SK-N-SH (cell line): ENCODE measurements at regions not wholly inside any gene's neighbourhood (a gene's known extent, or its start where the extent isn't known, plus 50 kb on each side); places are given as distances from the start of the nearest gene placed in this dataset.

Experiments used
- CTCF ChIP-seq: fragments of 200-600 bp; sonication (generic); IDR thresholded peaks from 2 replicates; pipeline ENCODE4 v1.6.1; 2017; ENCODE audit warnings: antibody characterized with exemption, mild to moderate bottlenecking, moderate library complexity
- ELF1 ChIP-seq: IDR thresholded peaks from 2 replicates; pipeline ENCODE4 v1.4.0; 2012
- EP300 ChIP-seq, 2 experiments: IDR thresholded peaks; 2 replicates each; pipeline versions ENCODE4 v1.4.0 to v1.6.1; 2012; ENCODE audit warnings: borderline replicate concordance in 1 of 2, low read depth in 1 of 2, low read length in 1 of 2
- FOXM1 ChIP-seq: IDR thresholded peaks from 2 replicates; pipeline ENCODE4 v1.4.0; 2012; ENCODE audit warnings: low read depth, mild to moderate bottlenecking
- GABPA ChIP-seq: IDR thresholded peaks from 2 replicates; pipeline ENCODE4 v1.4.0; 2012; ENCODE audit warnings: low read depth, mild to moderate bottlenecking
- GATA2 ChIP-seq: sonication (generic); formaldehyde crosslinking; IDR thresholded peaks from 2 replicates; pipeline ENCODE4 v1.5.0; 2020; ENCODE audit warnings: mild to moderate bottlenecking, missing genetic modification reagents
- JUND ChIP-seq: IDR thresholded peaks from 2 replicates; pipeline ENCODE4 v1.4.0; 2012
- MXI1 ChIP-seq: IDR thresholded peaks from 2 replicates; pipeline ENCODE4 v1.6.1; 2012; ENCODE audit warnings: mild to moderate bottlenecking, low read depth, low read length, improper control_type of control experiment
- NRF1 ChIP-seq: IDR thresholded peaks from 2 replicates; pipeline ENCODE4 v1.6.1; 2012; ENCODE audit warnings: low read depth, mild to moderate bottlenecking, low read length
- POLR2AphosphoS5 ChIP-seq: IDR thresholded peaks from 2 replicates; pipeline ENCODE4 v1.6.1; 2012; ENCODE audit warnings: low read depth, low read length
- RAD21 ChIP-seq: IDR thresholded peaks from 2 replicates; pipeline ENCODE4 v1.6.1; 2012; ENCODE audit warnings: mild to moderate bottlenecking, low read length
- TF ChIP-seq, protein P1 (sequence below): fragments of 150-350 bp; IDR thresholded peaks from 2 replicates; pipeline ENCODE4 v1.6.1; 2016; ENCODE audit warnings: mild to moderate bottlenecking, low read depth, low read length
- TF ChIP-seq, protein P2 (sequence below): IDR thresholded peaks from 2 replicates; pipeline ENCODE4 v1.6.1; 2012; ENCODE audit warnings: mild to moderate bottlenecking, low read depth, low read length, moderate library complexity

- TF ChIP-seq CTCF (no peak), JUND (no peak), GATA2 (no peak), POLR2AphosphoS5 (no peak), FOXM1 (no peak), RAD21 (no peak), EP300 (IDR thresholded peaks at IDR 0.05; ENCODE audit: borderline replicate concordance in 1 of 2, low read depth in 1 of 2, low read length in 1 of 2) (no peak), MXI1 (no peak), NRF1 (no peak), ELF1 (no peak), GABPA (no peak)
- TF ChIP-seq, protein P1, sequence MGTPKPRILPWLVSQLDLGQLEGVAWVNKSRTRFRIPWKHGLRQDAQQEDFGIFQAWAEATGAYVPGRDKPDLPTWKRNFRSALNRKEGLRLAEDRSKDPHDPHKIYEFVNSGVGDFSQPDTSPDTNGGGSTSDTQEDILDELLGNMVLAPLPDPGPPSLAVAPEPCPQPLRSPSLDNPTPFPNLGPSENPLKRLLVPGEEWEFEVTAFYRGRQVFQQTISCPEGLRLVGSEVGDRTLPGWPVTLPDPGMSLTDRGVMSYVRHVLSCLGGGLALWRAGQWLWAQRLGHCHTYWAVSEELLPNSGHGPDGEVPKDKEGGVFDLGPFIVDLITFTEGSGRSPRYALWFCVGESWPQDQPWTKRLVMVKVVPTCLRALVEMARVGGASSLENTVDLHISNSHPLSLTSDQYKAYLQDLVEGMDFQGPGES: no peak
- TF ChIP-seq, protein P2, sequence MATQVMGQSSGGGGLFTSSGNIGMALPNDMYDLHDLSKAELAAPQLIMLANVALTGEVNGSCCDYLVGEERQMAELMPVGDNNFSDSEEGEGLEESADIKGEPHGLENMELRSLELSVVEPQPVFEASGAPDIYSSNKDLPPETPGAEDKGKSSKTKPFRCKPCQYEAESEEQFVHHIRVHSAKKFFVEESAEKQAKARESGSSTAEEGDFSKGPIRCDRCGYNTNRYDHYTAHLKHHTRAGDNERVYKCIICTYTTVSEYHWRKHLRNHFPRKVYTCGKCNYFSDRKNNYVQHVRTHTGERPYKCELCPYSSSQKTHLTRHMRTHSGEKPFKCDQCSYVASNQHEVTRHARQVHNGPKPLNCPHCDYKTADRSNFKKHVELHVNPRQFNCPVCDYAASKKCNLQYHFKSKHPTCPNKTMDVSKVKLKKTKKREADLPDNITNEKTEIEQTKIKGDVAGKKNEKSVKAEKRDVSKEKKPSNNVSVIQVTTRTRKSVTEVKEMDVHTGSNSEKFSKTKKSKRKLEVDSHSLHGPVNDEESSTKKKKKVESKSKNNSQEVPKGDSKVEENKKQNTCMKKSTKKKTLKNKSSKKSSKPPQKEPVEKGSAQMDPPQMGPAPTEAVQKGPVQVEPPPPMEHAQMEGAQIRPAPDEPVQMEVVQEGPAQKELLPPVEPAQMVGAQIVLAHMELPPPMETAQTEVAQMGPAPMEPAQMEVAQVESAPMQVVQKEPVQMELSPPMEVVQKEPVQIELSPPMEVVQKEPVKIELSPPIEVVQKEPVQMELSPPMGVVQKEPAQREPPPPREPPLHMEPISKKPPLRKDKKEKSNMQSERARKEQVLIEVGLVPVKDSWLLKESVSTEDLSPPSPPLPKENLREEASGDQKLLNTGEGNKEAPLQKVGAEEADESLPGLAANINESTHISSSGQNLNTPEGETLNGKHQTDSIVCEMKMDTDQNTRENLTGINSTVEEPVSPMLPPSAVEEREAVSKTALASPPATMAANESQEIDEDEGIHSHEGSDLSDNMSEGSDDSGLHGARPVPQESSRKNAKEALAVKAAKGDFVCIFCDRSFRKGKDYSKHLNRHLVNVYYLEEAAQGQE: no peak
These were observed 80.7 kb upstream of the TNRC6C start for GRCh38 chr17:77877646-77878355.
